B cell (primary cell): ENCODE measurements at regions not wholly inside any gene's neighbourhood (a gene's known extent, or its start where the extent isn't known, plus 50 kb on each side); places are given as distances from the start of the nearest gene placed in this dataset.

Experiments
- ATAC-seq: fragments of 200-7000 bp; cut with Tn5 transposase; one replicate; pipeline ENCODE4 v1.10.0; 2021; ENCODE audit warnings: low read depth, mild to moderate bottlenecking, moderate number of reproducible peaks, moderate library complexity
- CTCF ChIA-PET: fragments of 350-600 bp; sonication (Branson Sonifier 250); formaldehyde crosslinking; loops from one replicate; lab custom pipeline; 2021; ENCODE audit warnings: antibody characterized with exemption, inconsistent platforms; lab: Charles Lee
- POLR2A ChIA-PET: fragments of 350-600 bp; sonication (Branson Sonifier 250); formaldehyde crosslinking; loops from one replicate; lab custom pipeline; 2021; ENCODE audit warnings: antibody characterized with exemption; lab: Charles Lee
- DNase-seq: peaks from one replicate; pipeline ENCODE4 v3.0.0; 2013
- H2AFZ ChIP-seq: 2 replicates; pipeline ENCODE4 v1.6.1; 2012; ENCODE audit warnings: mild to moderate bottlenecking, low read depth, low read length; ENCODE audit not compliant: insufficient read depth, poor library complexity, severe bottlenecking
- H3K27ac ChIP-seq, 2 donors: 1 replicate in 1 of 2; 2 replicates in 1 of 2; pipeline ENCODE4 v1.5.1; 2012 to 2013; ENCODE audit warnings: low read length in 2 of 2, mild to moderate bottlenecking in 2 of 2, moderate library complexity in 1 of 2
- H3K27me3 ChIP-seq, 4 experiments: fragments of 200-600 bp in 1 of 4; sonication (generic) in 1 of 4; replicated peaks in 1 of 4; 1 replicate in 2 of 4; 2 replicates in 2 of 4; pipeline versions ENCODE4 v1.6.1 to v1.7.0; 2013 to 2016; ENCODE audit warnings: low read length in 3 of 4, mild to moderate bottlenecking in 2 of 4, mixed read lengths in 1 of 4, moderate library complexity in 1 of 4; ENCODE audit not compliant: insufficient read depth in 4 of 4, control insufficient read depth in 3 of 4; ENCODE audit errors: control extremely low read depth in 1 of 4
- H3K36me3 ChIP-seq, 2 experiments: replicated peaks in 1 of 2; 1 replicate in 1 of 2; 2 replicates in 1 of 2; pipeline versions ENCODE4 v1.6.1 to v1.7.1; 2013; ENCODE audit warnings: low read length in 1 of 2; ENCODE audit not compliant: insufficient read depth in 2 of 2, control insufficient read depth in 1 of 2; ENCODE audit errors: control extremely low read depth in 1 of 2, extremely low read depth in 1 of 2
- H3K4me1 ChIP-seq, 2 donors: fragments of 200-600 bp in 1 of 2; sonication (generic) in 1 of 2; 1 replicate in 1 of 2; 2 replicates in 1 of 2; pipeline versions ENCODE4 v1.5.1 to v1.6.1; 2013 to 2017; ENCODE audit warnings: low read length in 2 of 2; ENCODE audit not compliant: control insufficient read depth in 2 of 2, insufficient read depth in 2 of 2
- H3K4me2 ChIP-seq: replicated peaks from 2 replicates; pipeline ENCODE3; 2012; ENCODE audit warnings: mild to moderate bottlenecking, low read depth, low read length; ENCODE audit not compliant: poor library complexity, severe bottlenecking
- H3K4me3 ChIP-seq, 5 experiments: fragments of 200-600 bp in 1 of 5; sonication (generic) in 1 of 5; 1 replicate in 3 of 5; 2 replicates in 2 of 5; pipeline versions ENCODE4 v1.5.1 to v1.7.0; 2011 to 2016; ENCODE audit warnings: low read length in 4 of 5, mild to moderate bottlenecking in 4 of 5, low read depth in 2 of 5, control low read depth in 1 of 5, moderate library complexity in 1 of 5; ENCODE audit not compliant: insufficient read depth in 1 of 5; ENCODE audit errors: control extremely low read depth in 1 of 5, extremely low read depth in 1 of 5
- H3K79me2 ChIP-seq: fragments of 200-600 bp; sonication (generic); one replicate; pipeline ENCODE4 v1.6.0; 2016; ENCODE audit warnings: low read length; ENCODE audit not compliant: control insufficient read depth, insufficient read depth
- H3K9ac ChIP-seq: fragments of 200-600 bp; sonication (generic); 2 replicates; pipeline ENCODE4 v1.6.1; 2017; ENCODE audit warnings: mild to moderate bottlenecking, low read length, moderate library complexity
- H3K9me3 ChIP-seq, 3 donors: one replicate each; pipeline versions ENCODE4 v1.6.1 to v1.7.1; 2013; ENCODE audit warnings: low read length in 2 of 3; ENCODE audit not compliant: control insufficient read depth in 2 of 3, insufficient read depth in 1 of 3; ENCODE audit errors: control extremely low read depth in 1 of 3
- H4K20me1 ChIP-seq: 2 replicates; pipeline ENCODE4 v1.6.0; 2012; ENCODE audit warnings: mild to moderate bottlenecking, low read length; ENCODE audit not compliant: insufficient read depth, control insufficient read depth, poor library complexity, severe bottlenecking
- H3K27ac Mint-ChIP-seq: one replicate; pipeline ENCODE4 v1.8.0; 2021; ENCODE audit warnings: mixed read lengths
- H3K27me3 Mint-ChIP-seq: one replicate; pipeline ENCODE4 v1.8.0; 2021; ENCODE audit warnings: mixed read lengths
- H3K4me1 Mint-ChIP-seq: one replicate; pipeline ENCODE4 v1.8.0; 2021; ENCODE audit warnings: mixed read lengths
- H3K4me3 Mint-ChIP-seq: one replicate; pipeline ENCODE4 v1.8.0; 2021; ENCODE audit warnings: mixed read lengths
- H3K9me3 Mint-ChIP-seq: one replicate; pipeline ENCODE4 v1.8.0; 2022; ENCODE audit warnings: mixed read lengths; ENCODE audit not compliant: insufficient read depth
- EZH2 ChIP-seq: IDR thresholded peaks from 2 replicates; pipeline ENCODE4 v1.6.1; 2012; ENCODE audit warnings: borderline replicate concordance, low read depth, mild to moderate bottlenecking, moderate library complexity, low read length; ENCODE audit not compliant: insufficient read depth, poor library complexity, severe bottlenecking
- WGBS: methylation state at CpG from one replicate; pipeline ENCODE4 v1.1.5; 2013; ENCODE audit warnings: missing lambda C conversion rate; ENCODE audit not compliant: insufficient coverage; 5-methylcytosine and 5-hydroxymethylcytosine counted together
- intact Hi-C: fragments of 100-400 bp; cut with micrococcal nuclease; formaldehyde crosslinking; loops from one replicate; pipeline ENCODE4 v1.10.0; 2022
- TF ChIP-seq, protein P1 (sequence below): fragments of 200-600 bp; IDR thresholded peaks from one replicate; pipeline ENCODE4 v1.8.0; 2022; ENCODE audit warnings: antibody characterized with exemption, mild to moderate bottlenecking

DNA sequence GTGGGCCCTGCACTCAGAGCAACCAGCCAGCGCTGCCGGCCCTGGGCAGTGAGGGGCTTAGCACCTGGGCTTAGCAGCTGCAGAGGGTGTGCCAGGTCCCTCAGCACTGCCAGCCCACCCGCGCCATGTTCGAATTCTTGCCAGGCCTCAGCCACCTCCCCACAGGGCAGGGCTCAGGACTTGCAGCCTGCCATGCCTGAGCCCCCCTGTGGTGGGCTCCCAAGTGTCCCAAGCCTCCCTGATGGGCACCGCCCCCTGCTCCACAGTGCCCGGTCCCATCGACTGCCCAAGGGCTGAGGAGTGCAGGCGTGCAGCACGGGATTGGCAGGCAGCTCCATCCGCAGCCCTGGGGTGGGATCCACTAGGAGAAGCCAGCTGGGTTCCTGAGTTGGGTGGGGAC is 98.0 kb upstream of the NID2 start:
- Histone ChIP-seq H3K27me3 (no peaks in the 10 kb centered on the region), H2AFZ (no peak overlapping the region), H3K79me2 (no peaks in the 10 kb centered on the region), H3K4me1 (no peaks in the 10 kb centered on the region), H3K9ac (no peak overlapping the region), H4K20me1 (no peaks in the 10 kb centered on the region), H3K4me2 (no peak overlapping the region), H3K4me3 (no peak overlapping the region), H3K9me3 (peaks cover 0 to 12% (median 11%) of the 10 kb centered on the region in 3 donors), H3K27ac (no peak overlapping the region), H3K36me3 (no peaks in the 10 kb centered on the region)
- H3K4me3 Mint-ChIP-seq = no peak overlapping the region
- ChIA-PET POLR2A (no interaction called here), CTCF (no interaction called here)
- intact Hi-C loops = no loop called here
- H3K4me1 Mint-ChIP-seq = peaks cover 2% of the 10 kb centered on the region
- H3K9me3 Mint-ChIP-seq = peaks cover 12% of the 10 kb centered on the region
- 79% methylated on average over 11 of the region's 11 CpGs for WGBS
- no peak for DNase-seq
- no peaks in the 10 kb centered on the region for H3K27me3 Mint-ChIP-seq
- no peak overlapping the region for H3K27ac Mint-ChIP-seq
- ATAC-seq = no peak
- no peak for TF ChIP-seq EZH2
- TF ChIP-seq, protein P1, sequence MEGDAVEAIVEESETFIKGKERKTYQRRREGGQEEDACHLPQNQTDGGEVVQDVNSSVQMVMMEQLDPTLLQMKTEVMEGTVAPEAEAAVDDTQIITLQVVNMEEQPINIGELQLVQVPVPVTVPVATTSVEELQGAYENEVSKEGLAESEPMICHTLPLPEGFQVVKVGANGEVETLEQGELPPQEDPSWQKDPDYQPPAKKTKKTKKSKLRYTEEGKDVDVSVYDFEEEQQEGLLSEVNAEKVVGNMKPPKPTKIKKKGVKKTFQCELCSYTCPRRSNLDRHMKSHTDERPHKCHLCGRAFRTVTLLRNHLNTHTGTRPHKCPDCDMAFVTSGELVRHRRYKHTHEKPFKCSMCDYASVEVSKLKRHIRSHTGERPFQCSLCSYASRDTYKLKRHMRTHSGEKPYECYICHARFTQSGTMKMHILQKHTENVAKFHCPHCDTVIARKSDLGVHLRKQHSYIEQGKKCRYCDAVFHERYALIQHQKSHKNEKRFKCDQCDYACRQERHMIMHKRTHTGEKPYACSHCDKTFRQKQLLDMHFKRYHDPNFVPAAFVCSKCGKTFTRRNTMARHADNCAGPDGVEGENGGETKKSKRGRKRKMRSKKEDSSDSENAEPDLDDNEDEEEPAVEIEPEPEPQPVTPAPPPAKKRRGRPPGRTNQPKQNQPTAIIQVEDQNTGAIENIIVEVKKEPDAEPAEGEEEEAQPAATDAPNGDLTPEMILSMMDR = no peak

DNA sequence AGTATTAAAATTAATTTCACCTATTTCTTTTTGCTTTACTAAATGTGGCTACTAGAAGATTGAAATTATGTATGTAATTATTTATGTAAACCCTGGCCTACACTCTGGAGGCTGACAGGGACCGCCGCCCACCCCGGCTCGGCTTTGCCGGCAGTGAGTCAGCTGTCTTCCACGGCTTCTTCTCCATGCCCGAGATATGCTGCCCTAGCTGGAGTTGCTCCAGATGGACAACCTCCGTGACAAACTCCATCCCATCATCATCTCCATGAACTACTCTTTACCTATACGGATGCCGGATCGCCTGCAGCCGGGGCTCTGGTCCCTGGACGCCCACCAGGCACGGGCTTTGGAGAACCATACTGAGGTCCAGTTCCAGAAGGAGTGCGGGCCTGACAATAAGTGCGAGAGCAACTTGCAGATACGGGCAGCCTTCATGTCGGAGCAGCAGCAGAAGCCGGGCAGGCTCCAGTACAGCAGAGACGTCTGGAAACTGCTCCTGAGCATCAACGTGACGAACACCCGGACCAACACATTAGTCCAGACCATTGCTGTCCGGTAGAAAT is 86.9 kb upstream of the NID2 start:
- Mint-ChIP-seq H3K4me3 (no peak overlapping the region), H3K9me3 (no peaks in the 10 kb centered on the region), H3K27ac (no peak overlapping the region), H3K27me3 (peaks cover 18% of the 10 kb centered on the region), H3K4me1 (peaks cover 9% of the 10 kb centered on the region)
- H2AFZ ChIP-seq = no peak overlapping the region
- no peak overlapping the region for H3K4me3 ChIP-seq
- no peaks in the 10 kb centered on the region for H3K36me3 ChIP-seq
- ChIA-PET CTCF (no interaction called here), POLR2A (no interaction called here)
- H4K20me1 ChIP-seq = no peaks in the 10 kb centered on the region
- peaks cover 0 to 7% of the 10 kb centered on the region in 2 donors for H3K4me1 ChIP-seq
- TF ChIP-seq, protein P1 = no peak
- no peak for ATAC-seq
- intact Hi-C loops = no loop called here
- no peaks in the 10 kb centered on the region for H3K79me2 ChIP-seq
- H3K27ac ChIP-seq = no peak overlapping the region
- no peaks in the 10 kb centered on the region for H3K9me3 ChIP-seq
- H3K27me3 ChIP-seq = no peaks in the 10 kb centered on the region
- H3K9ac ChIP-seq = no peak overlapping the region
- WGBS = 96% methylated on average over 23 of the region's 24 CpGs
- no peak for DNase-seq
- no peak overlapping the region for H3K4me2 ChIP-seq
